ENCODE measurements at regions not wholly inside any gene's neighbourhood (a gene's known extent, or its start where the extent isn't known, plus 50 kb on each side); places are given as distances from the start of the nearest gene placed in this dataset.
A peak's percentile ranks its signal among the peaks of the same experiment; 100 is the strongest.

- no peak for TF ChIP-seq CTCF (IDR thresholded peaks at IDR 0.05; ENCODE audit: poor library complexity)
- no peak for TF ChIP-seq EZH2phosphoT487 (IDR thresholded peaks at IDR 0.05; ENCODE audit: low read depth, severe bottlenecking, unreplicated experiment)
- no peak for TF ChIP-seq EZH2 (IDR thresholded peaks at IDR 0.05; ENCODE audit: borderline replicate concordance)
Observed at GRCh38 chr3:459311-459670, 262.7 kb downstream of the CHL1 start.

GRCh38 chr3:461006-461405, 264.4 kb downstream of the CHL1 start:
- H3K4me1 ChIP-seq (ENCODE audit: insufficient read depth): no peaks in the 10 kb centered on the region
- DNase-seq (ENCODE audit: low spot score): no peak
- H3K79me2 ChIP-seq: no peaks in the 10 kb centered on the region
- no peaks in the 10 kb centered on the region for H3K27me3 ChIP-seq
- no peaks in the 10 kb centered on the region for H3K36me3 ChIP-seq (replicated peaks; ENCODE audit: insufficient read depth, low read depth)
- 95% methylated on average over 2 of the region's 2 CpGs for WGBS (ENCODE audit: low lambda C conversion rate, missing lambda C conversion rate)
- H3K4me2 ChIP-seq: no peak overlapping the region
- TF ChIP-seq EZH2 (IDR thresholded peaks at IDR 0.05; ENCODE audit: borderline replicate concordance) (no peak), EZH2phosphoT487 (IDR thresholded peaks at IDR 0.05; ENCODE audit: low read depth, severe bottlenecking, unreplicated experiment) (no peak), CTCF (IDR thresholded peaks at IDR 0.05; ENCODE audit: poor library complexity) (no peak)
- no peaks in the 10 kb centered on the region for H4K20me1 ChIP-seq (ENCODE audit: insufficient read depth, poor library complexity, severe bottlenecking)
- no peaks in the 10 kb centered on the region for H3K9me3 ChIP-seq (ENCODE audit: low read depth)
- H3K27ac ChIP-seq: no peak overlapping the region
- H2AFZ ChIP-seq: no peak overlapping the region
- no peak overlapping the region for H3K4me3 ChIP-seq
- H3K9me2 ChIP-seq (replicated peaks; ENCODE audit: insufficient read depth): no peaks in the 10 kb centered on the region

More at GRCh38 chr3:459311-459670, 262.7 kb downstream of the CHL1 start:
- Histone ChIP-seq H3K9me2 (replicated peaks; ENCODE audit: insufficient read depth) (no peaks in the 10 kb centered on the region), H3K79me2 (no peaks in the 10 kb centered on the region), H3K4me2 (peak overlapping the region; percentile 46), H3K9me3 (ENCODE audit: low read depth) (no peaks in the 10 kb centered on the region), H3K27me3 (no peaks in the 10 kb centered on the region), H3K4me3 (no peak overlapping the region), H2AFZ (no peak overlapping the region), H3K36me3 (replicated peaks; ENCODE audit: insufficient read depth, low read depth) (no peaks in the 10 kb centered on the region), H3K4me1 (ENCODE audit: insufficient read depth) (no peaks in the 10 kb centered on the region), H3K27ac (no peak overlapping the region), H4K20me1 (ENCODE audit: insufficient read depth, poor library complexity, severe bottlenecking) (no peaks in the 10 kb centered on the region)
- WGBS (ENCODE audit: low lambda C conversion rate, missing lambda C conversion rate): 66% methylated on average over 6 of the region's 6 CpGs
- DNase-seq (ENCODE audit: low spot score): no peak

GRCh38 chr3:462851-463250, 266.3 kb downstream of the CHL1 start:
- H3K9me3 ChIP-seq (ENCODE audit: low read depth): no peaks in the 10 kb centered on the region
- no peaks in the 10 kb centered on the region for H4K20me1 ChIP-seq (ENCODE audit: insufficient read depth, poor library complexity, severe bottlenecking)
- H3K79me2 ChIP-seq: no peaks in the 10 kb centered on the region
- no peak for DNase-seq (ENCODE audit: low spot score)
- no peak overlapping the region for H3K4me2 ChIP-seq
- no peaks in the 10 kb centered on the region for H3K36me3 ChIP-seq (replicated peaks; ENCODE audit: insufficient read depth, low read depth)
- no peak overlapping the region for H3K4me3 ChIP-seq
- H2AFZ ChIP-seq: no peak overlapping the region
- H3K9me2 ChIP-seq (replicated peaks; ENCODE audit: insufficient read depth): no peaks in the 10 kb centered on the region
- 84% methylated on average over 4 of the region's 4 CpGs for WGBS (ENCODE audit: low lambda C conversion rate, missing lambda C conversion rate)
- H3K27me3 ChIP-seq: no peaks in the 10 kb centered on the region
- no peaks in the 10 kb centered on the region for H3K4me1 ChIP-seq (ENCODE audit: insufficient read depth)
- no peak overlapping the region for H3K27ac ChIP-seq
- TF ChIP-seq CTCF (IDR thresholded peaks at IDR 0.05; ENCODE audit: poor library complexity): no peak
- no peak for TF ChIP-seq EZH2 (IDR thresholded peaks at IDR 0.05; ENCODE audit: borderline replicate concordance)
- no peak for TF ChIP-seq EZH2phosphoT487 (IDR thresholded peaks at IDR 0.05; ENCODE audit: low read depth, severe bottlenecking, unreplicated experiment)
